ENCODE measurements at regions not wholly inside any gene's neighbourhood (a gene's known extent, or its start where the extent isn't known, plus 50 kb on each side); places are given as distances from the start of the nearest gene placed in this dataset.

GRCh38 chr2:56089931-56090330 is 93.9 kb upstream of the CCDC85A start:
- DNase-seq, result no peak
- Mint-ChIP-seq H3K36me3 (ENCODE audit: low read depth) (no peaks in the 10 kb centered on the region), H3K4me3 (no peak overlapping the region), H3K27me3 (no peaks in the 10 kb centered on the region), H3K9me3 (peaks cover 3% of the 10 kb centered on the region), H3K4me1 (no peaks in the 10 kb centered on the region), H3K27ac (no peak overlapping the region)
- POLR2A ChIA-PET, result no interaction called here
- CTCF ChIA-PET, result no interaction called here

GRCh38 chr2:56099963-56100362 is 83.8 kb upstream of the CCDC85A start:
- H3K36me3 Mint-ChIP-seq (ENCODE audit: low read depth), result no peaks in the 10 kb centered on the region
- no peak overlapping the region for H3K4me3 Mint-ChIP-seq
- no peaks in the 10 kb centered on the region for H3K4me1 Mint-ChIP-seq
- H3K27ac Mint-ChIP-seq, result no peak overlapping the region
- H3K27me3 Mint-ChIP-seq, result no peaks in the 10 kb centered on the region
- DNase-seq, result no peak
- POLR2A ChIA-PET, result no interaction called here
- CTCF ChIA-PET, result no interaction called here
- H3K9me3 Mint-ChIP-seq, result peaks cover 4% of the 10 kb centered on the region

DNA sequence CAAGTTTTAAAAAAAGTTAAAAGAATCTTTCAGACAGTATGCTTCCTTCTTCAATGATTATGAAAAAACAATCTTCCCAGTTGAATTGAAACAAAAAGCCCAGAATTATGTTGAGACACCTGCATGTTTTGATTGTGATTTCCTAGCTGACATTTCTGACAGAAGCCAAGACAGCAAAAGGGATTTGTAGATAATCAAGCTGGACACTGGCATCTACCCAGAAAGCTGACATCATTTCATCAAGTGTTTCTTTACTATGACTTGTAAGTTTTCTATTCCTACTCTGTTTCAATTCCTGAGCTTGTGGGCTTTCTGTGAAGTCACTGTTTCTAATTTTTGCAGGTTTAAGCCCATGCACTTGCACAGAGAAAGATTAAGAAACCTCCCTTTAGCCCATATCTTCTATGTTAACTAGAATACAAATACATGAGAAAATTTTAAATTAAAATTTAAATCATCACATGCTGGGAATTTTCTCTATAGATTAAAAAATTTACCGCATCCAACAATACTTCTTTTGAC is 82.9 kb upstream of the CCDC85A start:
- no peaks in the 10 kb centered on the region for H3K27me3 Mint-ChIP-seq
- no peaks in the 10 kb centered on the region for H3K36me3 Mint-ChIP-seq (ENCODE audit: low read depth)
- no peak overlapping the region for H3K27ac Mint-ChIP-seq
- no peak for DNase-seq
- no peak overlapping the region for H3K4me3 Mint-ChIP-seq
- ChIA-PET CTCF (no interaction called here), POLR2A (no interaction called here)
- H3K4me1 Mint-ChIP-seq, result no peaks in the 10 kb centered on the region
- peaks cover 6% of the 10 kb centered on the region for H3K9me3 Mint-ChIP-seq

DNA sequence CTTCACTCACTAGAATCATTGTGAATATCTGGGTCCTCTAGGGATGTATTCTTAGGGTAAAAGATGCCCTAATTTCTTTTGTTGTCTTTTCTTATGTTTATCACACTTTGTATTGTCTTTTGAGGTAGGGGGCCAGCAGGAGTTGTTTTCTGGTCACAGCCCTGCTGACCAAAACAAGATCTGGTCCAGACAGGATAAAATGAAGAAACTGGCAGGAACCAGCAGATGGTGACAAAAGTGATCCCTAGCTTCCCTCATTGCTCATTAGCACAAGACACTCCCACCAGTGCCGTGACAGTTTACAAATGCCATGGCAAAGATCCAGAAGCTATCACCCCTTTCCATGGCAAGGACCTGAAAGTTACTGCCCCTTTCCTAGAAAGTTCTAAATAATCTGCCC is 81.7 kb upstream of the CCDC85A start:
- H3K9me3 Mint-ChIP-seq, result peaks cover 6% of the 10 kb centered on the region
- CTCF ChIA-PET, result no interaction called here
- no peak overlapping the region for H3K27ac Mint-ChIP-seq
- no peaks in the 10 kb centered on the region for H3K36me3 Mint-ChIP-seq (ENCODE audit: low read depth)
- no peaks in the 10 kb centered on the region for H3K27me3 Mint-ChIP-seq
- no peaks in the 10 kb centered on the region for H3K4me1 Mint-ChIP-seq
- POLR2A ChIA-PET, result no interaction called here
- H3K4me3 Mint-ChIP-seq, result no peak overlapping the region
- DNase-seq, result no peak

DNA sequence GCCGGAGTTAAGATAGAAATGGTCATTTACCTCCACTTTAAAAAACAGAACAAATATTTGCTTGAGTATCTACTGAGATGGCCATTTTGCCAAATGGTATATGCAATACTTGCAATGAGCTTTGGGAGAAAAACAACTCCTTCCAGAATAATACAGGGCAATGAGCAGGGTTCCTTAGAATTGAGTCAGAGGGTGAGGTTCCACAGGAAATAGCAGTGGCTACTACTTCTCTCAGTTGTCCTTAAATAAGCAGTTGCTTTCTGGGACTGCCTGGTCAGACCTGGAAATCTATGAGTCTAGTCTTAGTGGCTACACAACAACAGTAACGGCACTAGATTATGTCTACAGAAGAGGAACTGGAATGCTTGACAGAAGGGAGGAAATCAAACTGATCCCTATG is 80.9 kb upstream of the CCDC85A start:
- CTCF ChIA-PET, result no interaction called here
- H3K4me3 Mint-ChIP-seq, result no peak overlapping the region
- no peaks in the 10 kb centered on the region for H3K36me3 Mint-ChIP-seq (ENCODE audit: low read depth)

DNA sequence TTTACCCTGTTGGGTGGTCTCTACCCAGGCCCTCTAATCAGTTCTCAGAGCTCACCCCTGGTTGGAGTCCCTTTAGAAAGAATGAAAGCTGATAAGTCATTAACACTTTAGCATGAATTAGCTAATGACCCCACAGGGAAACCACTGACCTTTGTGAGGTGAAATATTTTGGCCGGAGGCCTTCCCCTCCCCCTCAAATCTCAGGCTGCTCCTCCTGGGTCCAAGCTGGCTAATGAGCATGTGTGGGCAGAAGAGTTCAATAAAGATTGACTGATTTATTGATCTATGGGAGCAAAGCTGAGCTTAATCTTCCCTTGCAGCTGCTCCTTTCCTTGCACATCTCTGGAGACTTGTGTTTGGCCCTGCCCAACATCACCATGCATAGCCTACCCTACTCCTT is 78.8 kb upstream of the CCDC85A start:
- Mint-ChIP-seq H3K4me1 (no peaks in the 10 kb centered on the region), H3K9me3 (peaks cover 6% of the 10 kb centered on the region), H3K27ac (no peak overlapping the region), H3K4me3 (no peak overlapping the region), H3K36me3 (ENCODE audit: low read depth) (no peaks in the 10 kb centered on the region), H3K27me3 (no peaks in the 10 kb centered on the region)
- ChIA-PET POLR2A (no interaction called here), CTCF (no interaction called here)
- no peak for DNase-seq

More for the DNA sequence above, 80.9 kb upstream of the CCDC85A start:
- POLR2A ChIA-PET, result no interaction called here
- H3K4me1 Mint-ChIP-seq, result no peaks in the 10 kb centered on the region
- no peak overlapping the region for H3K27ac Mint-ChIP-seq
- peaks cover 6% of the 10 kb centered on the region for H3K9me3 Mint-ChIP-seq
- no peaks in the 10 kb centered on the region for H3K27me3 Mint-ChIP-seq
- DNase-seq, result no peak

DNA sequence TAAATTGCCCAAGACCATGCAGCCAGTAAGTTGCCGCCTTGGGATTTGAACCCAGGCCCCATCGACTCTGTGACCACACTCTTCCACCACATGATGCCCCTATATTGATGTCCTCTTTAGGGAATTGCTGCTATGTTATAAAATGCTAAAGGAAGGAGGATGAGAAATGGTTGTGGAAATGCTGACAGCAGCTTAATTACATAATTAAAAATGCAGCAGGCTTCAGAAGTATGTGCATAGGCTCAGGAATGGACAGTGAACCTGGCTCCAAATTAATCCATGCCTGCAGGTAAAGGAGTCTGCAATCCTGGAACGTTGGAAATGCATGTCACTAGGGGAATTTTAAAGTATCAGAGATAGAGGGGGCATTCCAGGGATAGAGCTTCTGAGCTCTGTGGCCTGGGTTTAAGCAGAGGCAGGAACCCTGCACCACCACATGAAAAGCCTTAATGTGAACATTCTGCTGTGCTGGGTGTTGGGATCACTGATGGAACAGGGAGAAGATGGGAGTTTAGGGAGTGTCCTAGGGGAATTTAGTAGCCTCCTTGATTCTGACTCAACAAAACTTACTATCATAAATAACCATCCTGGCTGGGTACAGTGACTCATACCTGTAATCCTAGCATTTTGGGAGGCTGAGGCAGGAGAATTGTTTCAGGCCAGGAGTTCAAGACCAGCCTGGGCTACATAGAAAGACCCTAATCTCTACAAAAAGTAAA is 76.1 kb upstream of the CCDC85A start:
- H3K4me3 Mint-ChIP-seq, result no peak overlapping the region
- H3K36me3 Mint-ChIP-seq (ENCODE audit: low read depth), result no peaks in the 10 kb centered on the region
- peaks cover 6% of the 10 kb centered on the region for H3K9me3 Mint-ChIP-seq
- ChIA-PET POLR2A (no interaction called here), CTCF (no interaction called here)
- H3K27me3 Mint-ChIP-seq, result no peaks in the 10 kb centered on the region
- no peak for DNase-seq
- H3K27ac Mint-ChIP-seq, result no peak overlapping the region
- H3K4me1 Mint-ChIP-seq, result no peaks in the 10 kb centered on the region

- POLR2A ChIA-PET, result no interaction called here
- peaks cover 6% of the 10 kb centered on the region for H3K9me3 Mint-ChIP-seq
- DNase-seq, result no peak
- H3K4me3 Mint-ChIP-seq, result no peak overlapping the region
- H3K27ac Mint-ChIP-seq, result no peak overlapping the region
- CTCF ChIA-PET, result no interaction called here
- no peaks in the 10 kb centered on the region for H3K36me3 Mint-ChIP-seq (ENCODE audit: low read depth)
- no peaks in the 10 kb centered on the region for H3K27me3 Mint-ChIP-seq
- H3K4me1 Mint-ChIP-seq, result no peaks in the 10 kb centered on the region
These were observed 75.0 kb upstream of the CCDC85A start for GRCh38 chr2:56108806-56109205.

GRCh38 chr2:56109994-56110393 is 73.8 kb upstream of the CCDC85A start:
- no peak overlapping the region for H3K27ac Mint-ChIP-seq
- peaks cover 2% of the 10 kb centered on the region for H3K9me3 Mint-ChIP-seq
- no peak for DNase-seq
- H3K4me3 Mint-ChIP-seq, result no peak overlapping the region
- no peaks in the 10 kb centered on the region for H3K36me3 Mint-ChIP-seq (ENCODE audit: low read depth)
- no peaks in the 10 kb centered on the region for H3K4me1 Mint-ChIP-seq
- CTCF ChIA-PET, result no interaction called here
- H3K27me3 Mint-ChIP-seq, result no peaks in the 10 kb centered on the region
- POLR2A ChIA-PET, result no interaction called here

DNA sequence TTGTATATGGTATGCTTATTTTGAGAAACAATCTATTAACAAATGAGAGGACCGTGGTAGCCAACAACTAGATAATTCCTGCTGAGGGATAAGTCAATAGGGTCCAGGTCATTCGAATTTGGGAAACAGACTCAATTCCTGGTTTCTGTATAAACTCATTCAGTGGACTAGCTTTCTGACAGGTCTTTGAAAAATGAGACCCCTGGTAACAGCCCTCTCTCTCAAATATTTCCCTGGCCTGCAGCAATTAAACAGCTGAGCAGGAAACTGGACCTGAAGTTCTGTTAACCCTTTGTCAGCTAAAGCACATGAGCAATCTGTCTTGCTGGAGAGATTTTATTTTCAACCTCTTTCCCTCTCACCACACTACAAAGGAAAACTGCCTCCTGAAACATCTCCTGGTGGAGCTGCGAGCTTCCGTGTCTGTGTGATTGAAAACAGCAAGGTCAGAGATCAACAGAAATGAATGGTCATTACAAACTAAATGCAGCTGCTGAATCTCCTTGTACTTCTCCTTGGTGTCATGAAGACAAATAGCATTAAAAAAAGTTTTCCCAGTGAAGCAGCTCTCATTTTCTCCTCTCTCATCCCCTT is 70.3 kb upstream of the CCDC85A start:
- ChIA-PET POLR2A (no interaction called here), CTCF (no interaction called here)
- Mint-ChIP-seq H3K36me3 (ENCODE audit: low read depth) (no peaks in the 10 kb centered on the region), H3K4me1 (no peaks in the 10 kb centered on the region), H3K4me3 (no peak overlapping the region), H3K27me3 (no peaks in the 10 kb centered on the region), H3K9me3 (no peaks in the 10 kb centered on the region), H3K27ac (no peak overlapping the region)
- no peak for DNase-seq

DNA sequence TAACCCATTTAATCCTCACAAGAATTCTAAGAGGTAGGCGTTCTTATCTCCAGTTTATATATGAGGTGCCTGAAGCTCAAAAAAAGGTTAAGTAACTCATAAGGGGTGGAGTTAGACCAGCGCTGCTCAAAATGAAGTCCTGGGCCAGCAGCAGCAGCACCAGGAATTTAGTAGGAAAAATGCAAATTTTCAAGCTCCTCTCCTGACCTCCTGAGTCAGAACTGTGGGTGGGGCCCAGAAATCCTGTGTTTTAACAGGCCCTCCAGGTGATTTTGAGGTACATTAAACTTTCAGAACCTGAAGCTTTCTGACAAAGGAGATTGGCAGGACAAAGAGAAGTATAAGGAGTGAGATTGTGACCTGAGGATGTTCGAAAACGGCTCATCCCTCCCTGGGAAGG is 66.0 kb upstream of the CCDC85A start:
- no peak overlapping the region for H3K4me3 Mint-ChIP-seq
- H3K9me3 Mint-ChIP-seq, result no peaks in the 10 kb centered on the region
- H3K4me1 Mint-ChIP-seq, result no peaks in the 10 kb centered on the region
- H3K36me3 Mint-ChIP-seq (ENCODE audit: low read depth), result no peaks in the 10 kb centered on the region
- H3K27me3 Mint-ChIP-seq, result no peaks in the 10 kb centered on the region
- H3K27ac Mint-ChIP-seq, result no peak overlapping the region
- DNase-seq, result no peak
- CTCF ChIA-PET, result no interaction called here
- POLR2A ChIA-PET, result no interaction called here

DNA sequence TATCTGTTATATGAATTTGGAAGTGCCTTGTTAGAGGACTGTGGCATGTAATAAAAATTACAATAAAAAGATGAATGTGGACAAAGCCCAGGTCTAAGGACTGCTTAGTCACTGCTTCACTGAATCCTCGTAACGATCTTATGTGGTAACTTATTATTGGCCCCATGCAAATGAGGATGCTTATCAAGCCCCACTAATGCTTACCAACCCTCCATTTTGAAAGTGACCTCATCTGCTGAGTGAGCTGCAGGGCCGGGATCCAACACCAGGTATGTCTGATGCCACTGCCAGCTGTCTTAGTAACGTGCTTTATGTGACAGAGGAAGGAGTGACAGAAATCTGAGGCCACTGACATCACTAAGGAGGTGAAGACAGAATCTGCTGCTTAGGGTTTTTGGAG is 65.3 kb upstream of the CCDC85A start:
- ChIA-PET POLR2A (no interaction called here), CTCF (no interaction called here)
- Mint-ChIP-seq H3K36me3 (ENCODE audit: low read depth) (no peaks in the 10 kb centered on the region), H3K4me3 (no peak overlapping the region), H3K27ac (no peak overlapping the region), H3K4me1 (no peaks in the 10 kb centered on the region), H3K9me3 (no peaks in the 10 kb centered on the region), H3K27me3 (no peaks in the 10 kb centered on the region)
- no peak for DNase-seq

GRCh38 chr2:56121995-56122394 is 61.8 kb upstream of the CCDC85A start:
- Mint-ChIP-seq H3K36me3 (ENCODE audit: low read depth) (no peaks in the 10 kb centered on the region), H3K4me1 (no peaks in the 10 kb centered on the region), H3K27me3 (no peaks in the 10 kb centered on the region), H3K4me3 (no peak overlapping the region), H3K9me3 (no peaks in the 10 kb centered on the region), H3K27ac (no peak overlapping the region)
- no peak for DNase-seq
- POLR2A ChIA-PET, result interaction anchor here (1.1 kb wide), 1 partner anchor 62 kb away, joined by 3 read pairs; the partner anchor contains the start of gene CCDC85A
- CTCF ChIA-PET, result no interaction called here

DNA sequence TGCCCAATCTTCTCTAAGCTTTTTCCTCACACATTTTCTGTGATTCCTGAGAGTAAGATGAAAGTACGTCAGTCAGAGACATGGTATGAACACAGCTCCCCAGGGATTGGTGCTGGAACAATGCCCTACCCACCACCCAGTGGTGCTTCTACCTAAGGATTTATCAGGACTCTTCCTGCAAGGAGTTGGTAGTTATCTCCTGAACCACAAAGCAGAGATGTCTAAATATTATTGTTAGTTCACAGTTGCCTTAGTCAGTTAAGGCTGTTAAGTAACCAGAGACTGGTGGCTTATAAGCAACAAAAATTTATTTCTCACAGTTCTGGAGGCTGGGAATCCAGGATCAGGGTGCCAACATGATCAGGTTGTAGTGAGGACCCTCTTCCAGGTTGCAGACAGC is 60.3 kb upstream of the CCDC85A start:
- no peaks in the 10 kb centered on the region for H3K9me3 Mint-ChIP-seq
- ChIA-PET POLR2A (no interaction called here), CTCF (no interaction called here)
- H3K36me3 Mint-ChIP-seq (ENCODE audit: low read depth), result no peaks in the 10 kb centered on the region
- H3K4me3 Mint-ChIP-seq, result no peak overlapping the region
- no peak overlapping the region for H3K27ac Mint-ChIP-seq
- no peak for DNase-seq
- no peaks in the 10 kb centered on the region for H3K27me3 Mint-ChIP-seq
- no peaks in the 10 kb centered on the region for H3K4me1 Mint-ChIP-seq
